A549 (cell line): ENCODE measurements at regions not wholly inside any gene's neighbourhood (a gene's known extent, or its start where the extent isn't known, plus 50 kb on each side); places are given as distances from the start of the nearest gene placed in this dataset.

ENCODE experiments used
- ATAC-seq, 2 experiments: fragments of 200-7000 bp in 1 of 2; fragments of >200 bp in 1 of 2; cut with Nextera tagmentation in 1 of 2; cut with Tn5 transposase in 1 of 2; 3 replicates each; pipeline versions ENCODE4 v1.8.0 to v1.9.1; 2018 to 2020; ENCODE audit warnings: mild to moderate bottlenecking in 1 of 2, moderate library complexity in 1 of 2
- CTCF ChIA-PET: fragments of 300-600 bp; sonication (Branson Sonifier 250); formaldehyde crosslinking; extraction: SDS; loops from one replicate; lab custom pipeline; 2021; ENCODE audit warnings: antibody characterized with exemption, inconsistent platforms; lab: Yijun Ruan, JAX
- POLR2A ChIA-PET: fragments of 350-600 bp; formaldehyde crosslinking; extraction: SDS; loops from one replicate; lab custom pipeline; 2021; ENCODE audit warnings: antibody characterized with exemption, inconsistent platforms; lab: Yijun Ruan, JAX
- DNase-seq, 2 experiments: peaks; one replicate each; pipeline versions ENCODE4 v3.0.0 to v3.0.0-alpha.2; 2011 to 2016; ENCODE audit warnings: low read depth in 1 of 2, low spot score in 1 of 2
- FAIRE-seq: peaks from 2 replicates; lab custom pipeline; 2011; peaks lifted over from hg19 to GRCh38; lab: Jason Lieb, UNC
- H3K27ac ChIP-seq, 2 experiments: fragments of >200 bp; sonication (Bioruptor Twin); formaldehyde crosslinking; 3 replicates each; pipeline ENCODE4 v1.5.1; 2016 to 2017
- H3K4me1 ChIP-seq: fragments of >200 bp; sonication (Bioruptor Twin); formaldehyde crosslinking; 3 replicates; pipeline ENCODE4 v1.6.1; 2016
- H3K4me2 ChIP-seq: fragments of >200 bp; sonication (Bioruptor Twin); formaldehyde crosslinking; 3 replicates; pipeline ENCODE4 v1.6.1; 2016
- H3K4me3 ChIP-seq: fragments of >200 bp; sonication (Bioruptor Twin); formaldehyde crosslinking; 3 replicates; pipeline ENCODE4 v1.5.1; 2016
- H3K9me3 ChIP-seq: fragments of >200 bp; sonication (Bioruptor Twin); formaldehyde crosslinking; 3 replicates; pipeline ENCODE4 v1.6.1; 2016
- BHLHE40 ChIP-seq: IDR thresholded peaks from 2 replicates; pipeline ENCODE4 v1.6.1; 2012; ENCODE audit warnings: low read depth, low read length, inconsistent platforms
- CBX2 ChIP-seq: fragments of 200-600 bp; sonication (generic); IDR thresholded peaks from 2 replicates; pipeline ENCODE4 v1.6.1; 2016; ENCODE audit warnings: low read depth, mild to moderate bottlenecking, borderline replicate concordance
- CEBPB ChIP-seq, 2 experiments: fragments of >200 bp in 1 of 2; sonication (Bioruptor Twin) in 1 of 2; formaldehyde crosslinking in 1 of 2; IDR thresholded peaks; 2 replicates each; pipeline ENCODE4 v1.6.1; 2012 to 2016
- CHD4 ChIP-seq: fragments of 200-600 bp; sonication (generic); IDR thresholded peaks from 2 replicates; pipeline ENCODE4 v1.6.1; 2016; ENCODE audit warnings: antibody characterized with exemption, mild to moderate bottlenecking, borderline replicate concordance
- EHF ChIP-seq: fragments of 250-450 bp; sonication (Bioruptor Pico); IDR thresholded peaks from 2 replicates; pipeline ENCODE4 v1.5.0; 2020; ENCODE audit warnings: mild to moderate bottlenecking
- EP300 ChIP-seq, 2 experiments: fragments of >200 bp; sonication (Bioruptor Twin); formaldehyde crosslinking; IDR thresholded peaks; 2 replicates in 1 of 2; 3 replicates in 1 of 2; pipeline ENCODE4 v1.6.1; 2016 to 2017
- FOSB ChIP-seq: fragments of 250-450 bp; sonication (Bioruptor Pico); IDR thresholded peaks from 2 replicates; pipeline ENCODE4 v1.5.0; 2020; ENCODE audit warnings: mild to moderate bottlenecking, moderate library complexity
- GATA3 ChIP-seq: IDR thresholded peaks from 2 replicates; pipeline ENCODE4 v1.6.1; 2012; ENCODE audit warnings: borderline replicate concordance
- HDAC2 ChIP-seq: fragments of 200-600 bp; sonication (generic); IDR thresholded peaks from 2 replicates; pipeline ENCODE4 v1.6.1; 2016
- HOXA7 ChIP-seq: fragments of 250-450 bp; sonication (Bioruptor Pico); IDR thresholded peaks from 2 replicates; pipeline ENCODE4 v1.5.0; 2020; ENCODE audit warnings: mild to moderate bottlenecking, moderate library complexity
- HOXB13 ChIP-seq: fragments of 250-450 bp; sonication (Bioruptor Pico); IDR thresholded peaks from 2 replicates; pipeline ENCODE4 v1.5.0; 2020; ENCODE audit warnings: low read depth, mild to moderate bottlenecking, moderate library complexity
- HOXB5 ChIP-seq: fragments of 250-450 bp; sonication (Bioruptor Pico); IDR thresholded peaks from 2 replicates; pipeline ENCODE4 v1.5.0; 2020; ENCODE audit warnings: mild to moderate bottlenecking, moderate library complexity
- JUN ChIP-seq, 2 experiments: fragments of >200 bp; sonication (Bioruptor Twin); formaldehyde crosslinking; IDR thresholded peaks; 2 replicates in 1 of 2; 3 replicates in 1 of 2; pipeline ENCODE4 v1.6.1; 2016 to 2017
- JUNB ChIP-seq: fragments of >200 bp; sonication (Bioruptor Twin); formaldehyde crosslinking; IDR thresholded peaks from 2 replicates; pipeline ENCODE4 v1.6.1; 2016
- KDM1A ChIP-seq: fragments of 200-600 bp; sonication (generic); IDR thresholded peaks from 2 replicates; pipeline ENCODE4 v1.6.1; 2016; ENCODE audit warnings: low read depth, mild to moderate bottlenecking
- KDM5A ChIP-seq: fragments of 200-600 bp; sonication (generic); IDR thresholded peaks from 2 replicates; pipeline ENCODE4 v1.6.1; 2016; ENCODE audit warnings: antibody characterized with exemption, mild to moderate bottlenecking
- MAFK ChIP-seq: fragments of 450-650 bp; IDR thresholded peaks from 2 replicates; pipeline ENCODE4 v1.6.1; 2014; ENCODE audit not compliant: partially characterized antibody
- MYC ChIP-seq: IDR thresholded peaks from 2 replicates; pipeline ENCODE4 v1.6.1; 2012; ENCODE audit warnings: mild to moderate bottlenecking, inconsistent platforms, low read length, improper control_type of control experiment, borderline replicate concordance
- NFE2L2 ChIP-seq: fragments of 150-350 bp; conservative IDR thresholded peaks from 2 replicates; pipeline ENCODE4 v1.6.1; 2014; ENCODE audit warnings: low read length
- NPAS2 ChIP-seq: fragments of 250-450 bp; sonication (Bioruptor Pico); IDR thresholded peaks from 2 replicates; pipeline ENCODE4 v1.8.0; 2022; ENCODE audit warnings: mild to moderate bottlenecking, moderate library complexity, borderline replicate concordance
- NR3C1 ChIP-seq: fragments of >200 bp; sonication (Bioruptor Twin); formaldehyde crosslinking; IDR thresholded peaks from 3 replicates; pipeline ENCODE4 v1.6.1; 2017
- PHF8 ChIP-seq: fragments of 200-600 bp; sonication (generic); IDR thresholded peaks from 2 replicates; pipeline ENCODE4 v1.6.1; 2016; ENCODE audit warnings: low read depth, mild to moderate bottlenecking, antibody characterized with exemption, moderate library complexity, borderline replicate concordance
- POLR2AphosphoS2 ChIP-seq: conservative IDR thresholded peaks from 2 replicates; pipeline ENCODE4 v1.6.1; 2012; ENCODE audit warnings: low read length, improper control_type of control experiment, inconsistent platforms
- RAD21 ChIP-seq, 2 experiments: fragments of >200 bp in 1 of 2; sonication (Bioruptor Twin) in 1 of 2; formaldehyde crosslinking in 1 of 2; IDR thresholded peaks in 1 of 2; conservative IDR thresholded peaks in 1 of 2; 2 replicates in 1 of 2; 3 replicates in 1 of 2; pipeline ENCODE4 v1.6.1; 2012 to 2018; ENCODE audit warnings: inconsistent platforms in 1 of 2
- RCOR1 ChIP-seq: fragments of 150-350 bp; IDR thresholded peaks from 2 replicates; pipeline ENCODE4 v1.6.1; 2014; ENCODE audit warnings: antibody characterized with exemption, low read length, low read depth
- RNF2 ChIP-seq: fragments of 200-600 bp; sonication (generic); IDR thresholded peaks from 2 replicates; pipeline ENCODE4 v1.6.1; 2016; ENCODE audit warnings: low read depth, mild to moderate bottlenecking, antibody characterized with exemption, moderate library complexity, borderline replicate concordance
- SMC3 ChIP-seq: fragments of >200 bp; sonication (Bioruptor Twin); formaldehyde crosslinking; IDR thresholded peaks from 3 replicates; pipeline ENCODE4 v1.6.1; 2018; ENCODE audit warnings: inconsistent platforms
- TFCP2L1 ChIP-seq: fragments of 250-450 bp; sonication (Bioruptor Pico); IDR thresholded peaks from 2 replicates; pipeline ENCODE4 v1.5.0; 2021; ENCODE audit warnings: mild to moderate bottlenecking
- TP53 ChIP-seq: fragments of 250-450 bp; sonication (Bioruptor Pico); IDR thresholded peaks from 2 replicates; pipeline ENCODE4 v1.5.0; 2021; ENCODE audit warnings: mild to moderate bottlenecking, moderate library complexity
- ZFP36 ChIP-seq: fragments of 450-650 bp; IDR thresholded peaks from 2 replicates; pipeline ENCODE4 v1.6.1; 2014; ENCODE audit warnings: borderline replicate concordance; ENCODE audit not compliant: partially characterized antibody
- ZNF302 ChIP-seq: fragments of 250-450 bp; sonication (Bioruptor Pico); IDR thresholded peaks from 2 replicates; pipeline ENCODE4 v1.9.0; 2021; ENCODE audit warnings: inconsistent platforms, mild to moderate bottlenecking, moderate library complexity
- WGBS: methylation state at CpG from one replicate; pipeline ENCODE4 v1.1.6; 2017; ENCODE audit errors: missing lambda C conversion rate; 5-methylcytosine and 5-hydroxymethylcytosine counted together
- TF ChIP-seq, protein P1 (sequence below): fragments of >200 bp; sonication (Bioruptor Twin); formaldehyde crosslinking; IDR thresholded peaks from 2 replicates; pipeline ENCODE4 v1.6.1; 2016
- TF ChIP-seq, protein P2 (sequence below): IDR thresholded peaks from 2 replicates; pipeline ENCODE4 v1.6.1; 2012
- TF ChIP-seq, protein P3 (sequence below): IDR thresholded peaks from 2 replicates; pipeline ENCODE4 v1.6.1; 2012; ENCODE audit warnings: low read depth, borderline replicate concordance

DNA sequence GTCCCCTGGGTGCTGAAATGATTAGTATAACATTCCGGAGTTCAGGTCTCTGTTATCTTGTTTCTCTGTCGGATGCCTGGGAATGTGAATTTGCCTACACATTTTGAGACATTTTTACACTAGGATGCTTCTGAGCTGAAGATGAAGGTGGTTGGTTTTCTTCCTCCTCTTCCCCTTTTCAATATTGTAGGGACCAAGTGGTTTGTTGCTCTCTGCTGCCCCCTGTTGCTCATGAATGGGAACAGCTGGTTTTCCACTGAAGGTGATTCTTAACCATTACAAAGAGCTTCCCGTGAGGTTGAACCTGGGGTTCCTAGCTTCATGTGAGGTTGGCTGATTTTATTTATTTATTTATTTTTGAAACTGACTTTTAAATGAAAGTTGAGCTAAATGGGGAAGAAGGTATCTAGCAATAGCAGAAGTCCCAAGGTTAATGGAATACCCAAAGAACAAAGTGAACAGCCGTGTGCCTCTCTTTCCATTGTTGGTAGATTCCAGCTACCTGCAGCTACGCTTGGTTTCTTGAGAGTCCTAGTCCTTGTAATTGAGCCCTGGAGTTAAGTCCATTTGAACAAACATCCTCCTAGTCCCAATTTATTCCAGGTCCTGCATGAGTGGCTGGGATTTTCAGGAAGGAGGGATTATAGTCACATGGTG lies 983.9 kb upstream of the EEF2KMT start:
- ChIA-PET CTCF (interaction anchor here (0.7 to 0.9 kb wide), 2 partner anchors 19 to 846 kb away, joined by 3 read pairs; no protein-coding TSS in a partner anchor), POLR2A (interaction anchor here (0.5 kb wide), 1 partner anchor 85 kb away, joined by 4 read pairs; no protein-coding TSS in a partner anchor)
- Histone ChIP-seq H3K9me3 (no peaks in the 10 kb centered on the region; the same call in 2 of the 3 replicates), H3K4me2 (no peak overlapping the region), H3K27ac (no peak overlapping the region), H3K4me3 (no peak overlapping the region), H3K4me1 (no peaks in the 10 kb centered on the region)
- FAIRE-seq (no peak), DNase-seq (peak; percentile 7 to 27), ATAC-seq (peak in 1 of 2 experiments; percentile 47; a peak in 1 of 6 replicates)
- WGBS, result 22% methylated on average over 5 of the region's 5 CpGs
- no peak for TF ChIP-seq NPAS2 (CRISPR knock-in tag)
- TF ChIP-seq RAD21 (conservative IDR thresholded peaks at IDR 0.05 in 1 of 2, IDR thresholded peaks at IDR 0.05 in 1 of 2), result peak in 1 of 2 experiments; percentile 56; a peak in 3 of 5 replicates
- TF ChIP-seq, all 56 proteins: peak for 1

DNA sequence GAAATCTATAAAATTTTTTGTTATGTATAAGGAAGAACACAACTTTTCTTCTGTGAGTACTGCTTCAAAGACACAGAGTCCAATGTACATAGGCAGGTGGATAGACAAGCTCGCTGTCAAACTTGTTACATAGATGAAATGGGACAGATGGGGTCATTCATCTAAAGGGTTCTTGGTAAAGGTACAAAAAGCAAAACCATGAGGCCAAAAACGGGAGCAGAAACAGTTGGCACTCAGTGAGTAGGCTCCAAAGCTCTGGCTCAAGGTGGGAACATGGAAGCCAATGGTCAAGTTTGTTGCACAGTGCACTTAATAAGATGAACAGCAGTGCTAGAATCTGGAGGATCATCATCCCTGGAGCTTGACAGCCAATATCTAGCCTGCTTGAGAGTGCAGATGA lies 979.0 kb upstream of the EEF2KMT start:
- CTCF ChIA-PET, result no interaction called here
- no peak for FAIRE-seq
- no peak overlapping the region for H3K27ac ChIP-seq
- TF ChIP-seq ZNF302 (CRISPR knock-in tag) (no peak), ZFP36 (no peak), POLR2AphosphoS2 (no peak), RAD21 (conservative IDR thresholded peaks at IDR 0.05 in 1 of 2, IDR thresholded peaks at IDR 0.05 in 1 of 2) (no peak), KDM5A (no peak), TP53 (CRISPR knock-in tag) (no peak), HDAC2 (no peak), PHF8 (no peak), NR3C1 (no peak), JUN (IDR thresholded peaks at IDR 0.05) (no peak), NFE2L2 (no peak), CHD4 (no peak), CEBPB (IDR thresholded peaks at IDR 0.05) (no peak), RCOR1 (no peak), HOXA7 (CRISPR knock-in tag) (no peak), RNF2 (no peak), HOXB5 (CRISPR knock-in tag) (no peak), FOSB (CRISPR knock-in tag) (no peak), TFCP2L1 (CRISPR knock-in tag) (no peak)
- TF ChIP-seq, all 56 proteins: peak for 0
- Histone ChIP-seq H3K4me2 (no peak overlapping the region), H3K4me1 (no peaks in the 10 kb centered on the region), H3K9me3 (no peaks in the 10 kb centered on the region; the same call in 2 of the 3 replicates), H3K4me3 (no peak overlapping the region)
- ATAC-seq (no peak), DNase-seq (no peak)
- POLR2A ChIA-PET, result no interaction called here
- WGBS, result 12% methylated on average over 2 of the region's 2 CpGs

DNA sequence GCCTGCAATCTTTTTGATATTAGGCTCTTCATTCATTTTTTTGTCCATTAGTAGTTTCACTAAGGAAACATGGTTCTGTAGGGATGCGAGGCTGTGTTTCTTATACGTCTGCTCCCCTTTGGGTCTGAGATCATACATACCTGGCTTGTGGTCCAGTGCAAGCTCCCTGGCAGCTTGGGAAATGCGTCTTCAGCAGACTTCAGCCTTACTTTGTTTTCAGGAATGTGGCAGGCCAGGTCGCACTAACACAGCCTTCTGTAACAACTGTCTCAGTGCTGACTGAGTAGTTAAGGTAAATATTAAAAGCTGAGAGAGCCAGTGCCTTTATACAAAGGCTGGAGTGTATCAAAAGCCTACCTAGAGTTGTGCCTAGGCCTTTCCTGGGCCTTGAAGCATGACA lies 970.5 kb upstream of the EEF2KMT start:
- H3K4me3 ChIP-seq, result no peak overlapping the region
- CTCF ChIA-PET, result no interaction called here
- TF ChIP-seq, protein P1, sequence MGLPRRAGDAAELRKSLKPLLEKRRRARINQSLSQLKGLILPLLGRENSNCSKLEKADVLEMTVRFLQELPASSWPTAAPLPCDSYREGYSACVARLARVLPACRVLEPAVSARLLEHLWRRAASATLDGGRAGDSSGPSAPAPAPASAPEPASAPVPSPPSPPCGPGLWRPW, result no peak
- TF ChIP-seq ZNF302 (CRISPR knock-in tag) (no peak), KDM1A (no peak), NPAS2 (CRISPR knock-in tag) (no peak), EHF (CRISPR knock-in tag) (no peak), MYC (no peak), NR3C1 (no peak), TP53 (CRISPR knock-in tag) (no peak), HOXB13 (CRISPR knock-in tag) (no peak), SMC3 (no peak), GATA3 (no peak), BHLHE40 (no peak), MAFK (no peak), JUNB (no peak), ZFP36 (no peak), CHD4 (no peak), EP300 (IDR thresholded peaks at IDR 0.05) (no peak), CBX2 (no peak)
- TF ChIP-seq, protein P2, sequence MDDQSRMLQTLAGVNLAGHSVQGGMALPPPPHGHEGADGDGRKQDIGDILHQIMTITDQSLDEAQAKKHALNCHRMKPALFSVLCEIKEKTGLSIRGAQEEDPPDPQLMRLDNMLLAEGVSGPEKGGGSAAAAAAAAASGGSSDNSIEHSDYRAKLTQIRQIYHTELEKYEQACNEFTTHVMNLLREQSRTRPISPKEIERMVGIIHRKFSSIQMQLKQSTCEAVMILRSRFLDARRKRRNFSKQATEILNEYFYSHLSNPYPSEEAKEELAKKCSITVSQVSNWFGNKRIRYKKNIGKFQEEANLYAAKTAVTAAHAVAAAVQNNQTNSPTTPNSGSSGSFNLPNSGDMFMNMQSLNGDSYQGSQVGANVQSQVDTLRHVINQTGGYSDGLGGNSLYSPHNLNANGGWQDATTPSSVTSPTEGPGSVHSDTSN, result no peak
- TF ChIP-seq, protein P3, sequence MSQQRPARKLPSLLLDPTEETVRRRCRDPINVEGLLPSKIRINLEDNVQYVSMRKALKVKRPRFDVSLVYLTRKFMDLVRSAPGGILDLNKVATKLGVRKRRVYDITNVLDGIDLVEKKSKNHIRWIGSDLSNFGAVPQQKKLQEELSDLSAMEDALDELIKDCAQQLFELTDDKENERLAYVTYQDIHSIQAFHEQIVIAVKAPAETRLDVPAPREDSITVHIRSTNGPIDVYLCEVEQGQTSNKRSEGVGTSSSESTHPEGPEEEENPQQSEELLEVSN, result no peak
- TF ChIP-seq, all 56 proteins: peak for 0
- Histone ChIP-seq H3K9me3 (no peaks in the 10 kb centered on the region), H3K27ac (no peak overlapping the region), H3K4me2 (no peak overlapping the region), H3K4me1 (no peaks in the 10 kb centered on the region)
- POLR2A ChIA-PET, result no interaction called here
- DNase-seq (no peak), ATAC-seq (no peak), FAIRE-seq (no peak)
- 3% methylated on average over 4 of the region's 4 CpGs for WGBS
